Activated T-cell treated with anti-CD3 and anti-CD28 coated beads for 1 hour (primary cell): ENCODE measurements at regions not wholly inside any gene's neighbourhood (a gene's known extent, or its start where the extent isn't known, plus 50 kb on each side); places are given as distances from the start of the nearest gene placed in this dataset.

ENCODE experiments used
- DNase-seq: peaks from one replicate; pipeline ENCODE4 v3.0.0-alpha.2; 2020; ENCODE audit warnings: low read depth

DNA sequence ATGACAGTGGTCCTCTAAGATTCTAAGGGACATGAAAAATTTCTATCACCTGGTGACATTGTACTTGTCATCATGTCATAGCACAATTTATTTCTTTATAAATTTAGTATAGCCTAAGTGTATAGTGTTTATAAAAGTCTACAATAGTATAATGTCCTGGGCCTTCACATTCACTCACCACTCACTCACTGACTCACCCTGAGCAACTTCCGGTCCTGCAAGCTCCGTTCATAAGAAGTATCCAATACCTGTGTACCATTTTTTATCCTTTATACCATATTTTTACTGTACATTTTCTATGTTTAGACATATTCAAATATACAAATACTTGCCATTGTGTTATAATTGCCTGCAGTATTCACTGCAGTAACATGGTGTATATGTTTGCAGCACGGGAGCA, 72.8 kb upstream of the DSEL start:
- no peak for DNase-seq

DNA sequence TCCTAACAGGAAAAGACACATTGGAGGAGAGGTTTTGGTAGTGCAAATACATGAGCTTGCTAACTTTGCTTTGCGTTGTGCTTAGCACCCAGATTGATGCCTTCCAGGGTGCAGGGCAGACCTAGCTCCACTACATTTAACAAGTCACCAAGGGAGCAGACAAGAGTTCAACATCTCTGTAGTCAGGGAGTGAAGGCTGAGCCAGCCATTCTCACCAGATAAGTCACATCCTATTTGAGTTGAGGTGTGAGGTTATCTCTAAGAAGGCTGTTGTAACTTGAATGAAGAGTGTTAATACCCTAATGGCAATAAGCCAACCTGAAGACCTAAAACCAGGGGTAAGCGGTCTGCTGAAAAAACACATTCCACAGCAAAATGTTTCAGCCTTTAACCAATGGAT, 69.6 kb upstream of the DSEL start:
- DNase-seq = no peak

DNA sequence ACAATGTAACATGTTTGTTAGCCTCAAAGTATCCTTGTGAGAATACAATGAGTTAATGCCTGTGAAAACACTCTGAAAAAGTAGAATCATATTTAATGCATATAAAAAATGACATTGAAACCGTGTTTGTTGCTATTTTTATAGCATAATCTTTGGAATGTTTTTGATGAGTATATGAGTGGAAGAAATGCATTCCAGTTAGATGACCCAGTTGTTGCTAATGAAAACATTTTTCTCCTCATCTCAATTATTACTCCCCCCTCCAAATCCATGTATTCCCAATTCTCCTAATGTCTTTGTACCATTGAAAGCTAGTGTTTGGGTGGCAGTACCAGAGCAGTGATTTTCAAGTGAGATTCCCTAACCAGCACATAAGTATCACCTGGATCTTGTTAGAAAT, 67.1 kb upstream of the DSEL start:
- DNase-seq = no peak

DNA sequence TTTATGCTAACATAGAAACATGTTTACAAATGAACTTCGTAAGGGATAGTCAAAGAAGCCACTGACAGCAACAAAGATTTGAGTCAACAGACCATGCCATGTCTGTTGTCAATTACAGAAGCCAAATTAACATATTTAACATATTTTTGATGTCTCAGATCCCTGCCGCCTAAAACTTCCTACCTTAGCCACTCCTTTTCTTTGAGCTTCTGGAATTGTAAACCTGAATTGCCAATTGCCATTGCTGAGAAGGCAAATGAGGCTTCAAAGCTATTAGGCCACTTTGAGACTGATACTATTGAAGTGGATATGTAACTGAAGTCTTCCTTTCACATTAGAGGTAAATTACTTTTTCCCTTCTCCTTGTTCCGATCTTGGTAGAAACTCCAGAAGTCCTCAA, 66.0 kb upstream of the DSEL start:
- DNase-seq = no peak

GRCh38 chr18:67581178-67581577, 64.7 kb upstream of the DSEL start:
- no peak for DNase-seq

GRCh38 chr18:67577386-67577785, 60.9 kb upstream of the DSEL start:
- DNase-seq = no peak

- DNase-seq = no peak
Observed at GRCh38 chr18:67574749-67575148, 58.2 kb upstream of the DSEL start.

- DNase-seq = no peak
Observed at GRCh38 chr18:67568166-67568565, 51.6 kb upstream of the DSEL start.
